Vagina (tissue), 2 donors: ENCODE measurements at regions not wholly inside any gene's neighbourhood (a gene's known extent, or its start where the extent isn't known, plus 50 kb on each side); places are given as distances from the start of the nearest gene placed in this dataset.

Experiments
- POLR2AphosphoS5 ChIP-seq, 2 donors: sonication (generic); formaldehyde crosslinking; IDR thresholded peaks; one replicate each; pipeline ENCODE4 v1.9.0; 2017; ENCODE audit warnings: antibody characterized with exemption in 2 of 2, mild to moderate bottlenecking in 2 of 2, low read depth in 1 of 2; ENCODE audit not compliant: insufficient read depth in 1 of 2
- TF ChIP-seq, protein P1 (sequence below), 3 experiments: fragments of 450-650 bp in 2 of 3; fragments of 200-600 bp in 1 of 3; sonication (generic) in 1 of 3; IDR thresholded peaks; one replicate each; pipeline ENCODE4 v1.5.1; 2017 to 2019; ENCODE audit warnings: antibody characterized with exemption in 3 of 3, mild to moderate bottlenecking in 2 of 3, moderate library complexity in 2 of 3

DNA sequence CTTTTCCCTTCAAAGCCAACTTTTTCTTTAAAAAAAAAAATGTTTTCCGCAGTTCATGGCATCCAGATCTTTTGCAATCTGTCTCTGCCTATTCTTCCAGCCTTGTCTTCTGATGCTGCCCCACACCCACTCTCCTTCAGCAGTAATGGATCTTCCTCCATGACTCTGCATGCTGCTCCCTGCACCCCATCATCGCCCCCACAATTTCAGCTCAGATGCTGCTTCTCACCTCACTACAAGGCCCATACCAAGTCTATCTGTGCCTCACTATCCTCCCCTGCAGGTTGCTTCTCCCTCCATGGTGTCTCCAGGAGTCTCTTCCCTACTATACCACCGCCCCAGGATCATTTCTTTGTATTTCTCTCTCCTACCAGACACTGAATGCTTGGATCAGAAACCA lies 260.6 kb downstream of the ANAPC1 start:
- TF ChIP-seq, protein P1, sequence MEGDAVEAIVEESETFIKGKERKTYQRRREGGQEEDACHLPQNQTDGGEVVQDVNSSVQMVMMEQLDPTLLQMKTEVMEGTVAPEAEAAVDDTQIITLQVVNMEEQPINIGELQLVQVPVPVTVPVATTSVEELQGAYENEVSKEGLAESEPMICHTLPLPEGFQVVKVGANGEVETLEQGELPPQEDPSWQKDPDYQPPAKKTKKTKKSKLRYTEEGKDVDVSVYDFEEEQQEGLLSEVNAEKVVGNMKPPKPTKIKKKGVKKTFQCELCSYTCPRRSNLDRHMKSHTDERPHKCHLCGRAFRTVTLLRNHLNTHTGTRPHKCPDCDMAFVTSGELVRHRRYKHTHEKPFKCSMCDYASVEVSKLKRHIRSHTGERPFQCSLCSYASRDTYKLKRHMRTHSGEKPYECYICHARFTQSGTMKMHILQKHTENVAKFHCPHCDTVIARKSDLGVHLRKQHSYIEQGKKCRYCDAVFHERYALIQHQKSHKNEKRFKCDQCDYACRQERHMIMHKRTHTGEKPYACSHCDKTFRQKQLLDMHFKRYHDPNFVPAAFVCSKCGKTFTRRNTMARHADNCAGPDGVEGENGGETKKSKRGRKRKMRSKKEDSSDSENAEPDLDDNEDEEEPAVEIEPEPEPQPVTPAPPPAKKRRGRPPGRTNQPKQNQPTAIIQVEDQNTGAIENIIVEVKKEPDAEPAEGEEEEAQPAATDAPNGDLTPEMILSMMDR (IDR thresholded peaks at IDR 0.05): no peak
- TF ChIP-seq POLR2AphosphoS5 (IDR thresholded peaks at IDR 0.05; ENCODE audit: insufficient read depth in 1 of 2, low read depth in 1 of 2): no peak
